ENCODE measurements at regions not wholly inside any gene's neighbourhood (a gene's known extent, or its start where the extent isn't known, plus 50 kb on each side); places are given as distances from the start of the nearest gene placed in this dataset.

DNA sequence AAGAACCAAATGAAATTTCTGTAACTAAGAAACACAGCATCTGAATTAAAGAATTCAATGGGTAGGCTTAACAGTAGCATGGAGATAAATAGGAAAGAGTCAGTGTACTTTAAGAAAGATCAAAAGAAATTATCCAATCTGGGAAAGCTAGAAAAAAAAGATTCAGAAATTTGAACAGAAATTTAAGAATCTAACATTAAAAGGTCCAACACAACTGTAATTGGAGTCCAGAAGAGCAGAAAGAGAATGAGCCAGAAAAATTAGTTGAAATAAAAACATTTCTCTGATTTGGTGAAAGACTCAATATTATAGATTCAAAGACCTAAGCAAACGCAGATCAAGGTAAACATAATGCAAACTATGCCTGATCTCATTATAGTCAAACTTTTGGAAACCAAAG, 187.1 kb downstream of the C3orf38 start:
- H3K9me3 ChIP-seq, result peaks cover 0 to 27% (median 4%) of the 10 kb centered on the region in 11 donors

DNA sequence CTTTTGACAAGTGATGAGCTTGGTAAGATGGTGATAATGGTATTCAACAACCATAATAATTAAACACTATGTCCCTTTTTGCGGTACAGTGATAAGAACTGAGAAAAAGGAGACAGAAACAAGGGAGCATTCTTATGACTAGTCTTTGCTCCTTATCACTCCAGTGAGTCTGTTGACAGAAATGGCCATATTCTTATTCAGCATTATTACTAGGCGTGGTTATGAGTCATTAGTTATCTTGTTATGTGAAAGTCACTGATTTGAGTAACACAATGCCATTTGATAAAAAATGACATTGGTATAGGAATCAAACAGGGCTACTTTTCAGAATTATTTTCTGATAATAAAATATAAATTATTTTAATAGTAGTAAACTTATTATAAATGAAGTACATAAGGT, 193.5 kb downstream of the C3orf38 start:
- DNase-seq (no peak), ATAC-seq (no peak)
- Histone ChIP-seq H3K4me3 (no peak overlapping the region), H3K36me3 (no peaks in the 10 kb centered on the region), H3K4me1 (no peaks in the 10 kb centered on the region), H3K27ac (no peak overlapping the region), H3K27me3 (no peaks in the 10 kb centered on the region), H3K9me3 (peaks cover 0 to 4% (median 0%) of the 10 kb centered on the region in 11 donors)
- TF ChIP-seq, protein P1, sequence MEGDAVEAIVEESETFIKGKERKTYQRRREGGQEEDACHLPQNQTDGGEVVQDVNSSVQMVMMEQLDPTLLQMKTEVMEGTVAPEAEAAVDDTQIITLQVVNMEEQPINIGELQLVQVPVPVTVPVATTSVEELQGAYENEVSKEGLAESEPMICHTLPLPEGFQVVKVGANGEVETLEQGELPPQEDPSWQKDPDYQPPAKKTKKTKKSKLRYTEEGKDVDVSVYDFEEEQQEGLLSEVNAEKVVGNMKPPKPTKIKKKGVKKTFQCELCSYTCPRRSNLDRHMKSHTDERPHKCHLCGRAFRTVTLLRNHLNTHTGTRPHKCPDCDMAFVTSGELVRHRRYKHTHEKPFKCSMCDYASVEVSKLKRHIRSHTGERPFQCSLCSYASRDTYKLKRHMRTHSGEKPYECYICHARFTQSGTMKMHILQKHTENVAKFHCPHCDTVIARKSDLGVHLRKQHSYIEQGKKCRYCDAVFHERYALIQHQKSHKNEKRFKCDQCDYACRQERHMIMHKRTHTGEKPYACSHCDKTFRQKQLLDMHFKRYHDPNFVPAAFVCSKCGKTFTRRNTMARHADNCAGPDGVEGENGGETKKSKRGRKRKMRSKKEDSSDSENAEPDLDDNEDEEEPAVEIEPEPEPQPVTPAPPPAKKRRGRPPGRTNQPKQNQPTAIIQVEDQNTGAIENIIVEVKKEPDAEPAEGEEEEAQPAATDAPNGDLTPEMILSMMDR (IDR thresholded peaks at IDR 0.05), result no peak
- 59 to 71% methylated on average over 2 of the region's 2 CpGs for WGBS, 2 donors
- intact Hi-C loops (cut with DNase I), result no loop called here

More for the DNA sequence above, 187.1 kb downstream of the C3orf38 start:
- H3K36me3 ChIP-seq, result no peaks in the 10 kb centered on the region
- no peaks in the 10 kb centered on the region for H3K27me3 ChIP-seq
- ATAC-seq (no peak), DNase-seq (no peak)
- no peak overlapping the region for H3K4me3 ChIP-seq
- no peaks in the 10 kb centered on the region for H3K4me1 ChIP-seq
- TF ChIP-seq, protein P1 (IDR thresholded peaks at IDR 0.05), result no peak
- 87 to 98% methylated on average over 1 of the region's 1 CpG for WGBS, 2 donors
- H3K27ac ChIP-seq, result no peak overlapping the region
- intact Hi-C loops (cut with DNase I), result no loop called here

DNA sequence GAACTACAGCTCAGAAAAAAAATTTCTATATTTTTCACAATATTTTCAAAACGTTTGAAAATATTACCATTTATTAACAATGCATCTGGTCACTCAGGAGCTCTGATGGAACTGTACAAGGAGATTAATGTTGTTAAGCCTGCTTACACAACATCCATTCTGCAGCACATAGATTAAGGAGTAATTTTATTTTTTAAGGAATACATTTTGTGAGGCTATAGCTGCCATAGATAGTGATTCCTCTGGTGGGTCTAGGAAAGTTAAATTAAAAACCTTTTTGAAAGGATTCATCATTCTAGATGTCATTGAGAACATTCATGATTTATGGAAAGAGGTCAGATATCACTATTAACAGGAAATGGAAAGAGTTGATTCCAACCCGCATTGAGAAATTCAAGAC, 196.9 kb downstream of the C3orf38 start:
- no peaks in the 10 kb centered on the region for H3K4me1 ChIP-seq
- no peak overlapping the region for H3K4me3 ChIP-seq
- H3K9me3 ChIP-seq, result peaks cover 0 to 4% (median 0%) of the 10 kb centered on the region in 11 donors
- ATAC-seq (no peak), DNase-seq (no peak)
- H3K27me3 ChIP-seq, result no peaks in the 10 kb centered on the region
- H3K27ac ChIP-seq, result no peak overlapping the region
- H3K36me3 ChIP-seq, result no peaks in the 10 kb centered on the region
- intact Hi-C loops (cut with DNase I), result no loop called here
- 81 to 82% methylated on average over 2 of the region's 2 CpGs for WGBS, 2 donors
- TF ChIP-seq, protein P1 (IDR thresholded peaks at IDR 0.05), result no peak

DNA sequence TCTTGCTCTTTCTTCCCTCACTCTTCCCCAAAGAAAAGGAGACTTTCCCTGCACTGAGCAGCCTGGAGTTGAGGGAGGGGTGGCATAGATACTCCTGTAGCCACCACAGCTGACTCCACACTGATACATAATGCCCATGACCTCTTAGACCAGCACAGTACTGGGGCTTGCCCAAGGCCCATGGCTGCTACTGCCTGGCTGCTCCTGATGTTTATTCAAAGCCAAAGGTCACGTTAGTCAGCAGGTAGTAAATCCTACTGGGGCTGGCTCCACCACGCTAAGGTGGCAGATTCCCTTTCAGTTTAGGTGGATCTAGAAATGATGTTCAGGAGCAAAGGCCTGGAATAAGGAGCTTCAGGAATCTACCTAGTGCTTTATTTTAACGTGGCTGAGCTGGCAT, 212.7 kb downstream of the C3orf38 start:
- 78 to 84% methylated on average over 3 of the region's 3 CpGs for WGBS, 2 donors
- DNase-seq, result no peak
- intact Hi-C loops (cut with DNase I), result no loop called here
- H3K4me1 ChIP-seq, result no peaks in the 10 kb centered on the region
- no peak for ATAC-seq
- H3K36me3 ChIP-seq, result no peaks in the 10 kb centered on the region
- H3K9me3 ChIP-seq, result peaks cover 0 to 57% (median 4%) of the 10 kb centered on the region in 11 donors
- no peak overlapping the region for H3K4me3 ChIP-seq
- H3K27ac ChIP-seq, result no peak overlapping the region
- H3K27me3 ChIP-seq, result no peaks in the 10 kb centered on the region
- TF ChIP-seq, protein P1 (IDR thresholded peaks at IDR 0.05), result no peak
